ENCODE measurements at regions not wholly inside any gene's neighbourhood (a gene's known extent, or its start where the extent isn't known, plus 50 kb on each side); places are given as distances from the start of the nearest gene placed in this dataset.
"Not testable (repeated sequence)": the region's sequence is repeated elsewhere in the genome, so short reads cannot be mapped to it uniquely, and the experiment has no call there.

GRCh38 chr17:13415871-13416416 is 185.8 kb downstream of the HS3ST3A1 start:
- no peak for TF ChIP-seq CTCF (IDR thresholded peaks at IDR 0.05)
- no peak for TF ChIP-seq ZFX (IDR thresholded peaks at IDR 0.05; ENCODE audit: borderline replicate concordance)
- no peak overlapping the region for H3K27ac ChIP-seq

DNA sequence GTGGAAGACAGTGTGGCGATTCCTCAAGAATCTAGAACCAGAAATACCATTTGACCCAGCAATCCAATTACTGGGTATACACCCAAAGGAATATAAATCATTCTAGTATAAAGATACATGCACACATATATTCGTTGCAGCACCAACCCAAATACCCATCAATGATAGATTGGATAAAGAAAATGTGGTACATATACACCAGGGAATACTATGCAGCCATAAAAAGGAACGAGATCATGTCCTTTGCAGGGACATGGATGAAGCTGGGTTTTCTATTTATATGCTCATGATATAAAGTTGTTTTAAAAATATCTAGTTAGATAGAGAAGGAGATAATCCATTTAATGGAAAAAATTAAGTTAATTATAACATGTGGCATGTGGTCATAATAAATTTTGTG is 186.5 kb downstream of the HS3ST3A1 start:
- not testable (repeated sequence) for H3K27ac ChIP-seq

GRCh38 chr17:13413001-13413400 is 188.7 kb downstream of the HS3ST3A1 start:
- no peak overlapping the region for H3K27ac ChIP-seq
- TF ChIP-seq CTCF (IDR thresholded peaks at IDR 0.05) (no peak), ZFX (IDR thresholded peaks at IDR 0.05; ENCODE audit: borderline replicate concordance) (no peak)

GRCh38 chr17:13410874-13411273 is 190.9 kb downstream of the HS3ST3A1 start:
- no peak for TF ChIP-seq CTCF (IDR thresholded peaks at IDR 0.05)
- no peak for TF ChIP-seq ZFX (IDR thresholded peaks at IDR 0.05; ENCODE audit: borderline replicate concordance)
- no peak overlapping the region for H3K27ac ChIP-seq

DNA sequence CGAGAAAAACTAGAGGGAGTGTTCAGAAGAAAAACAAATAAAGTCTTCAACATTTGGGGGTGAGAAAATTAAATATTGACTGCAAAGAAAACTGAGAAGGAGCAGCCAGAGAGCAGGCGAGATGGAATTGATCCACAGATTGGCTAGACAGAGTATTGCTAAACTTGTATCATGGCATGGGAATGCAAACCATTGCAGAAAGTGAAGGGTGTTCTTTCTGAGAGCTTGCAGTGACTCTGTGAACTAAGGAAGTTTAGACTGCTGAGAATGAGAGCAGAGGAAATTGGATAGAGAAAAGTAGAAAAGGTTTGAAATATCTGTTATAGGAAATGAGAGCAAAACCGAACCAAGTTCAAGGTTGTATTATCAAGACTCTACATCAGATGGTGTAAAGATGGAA is 191.5 kb downstream of the HS3ST3A1 start:
- H3K27ac ChIP-seq, result no peak overlapping the region
- TF ChIP-seq CTCF (IDR thresholded peaks at IDR 0.05) (no peak), ZFX (IDR thresholded peaks at IDR 0.05; ENCODE audit: borderline replicate concordance) (no peak)

DNA sequence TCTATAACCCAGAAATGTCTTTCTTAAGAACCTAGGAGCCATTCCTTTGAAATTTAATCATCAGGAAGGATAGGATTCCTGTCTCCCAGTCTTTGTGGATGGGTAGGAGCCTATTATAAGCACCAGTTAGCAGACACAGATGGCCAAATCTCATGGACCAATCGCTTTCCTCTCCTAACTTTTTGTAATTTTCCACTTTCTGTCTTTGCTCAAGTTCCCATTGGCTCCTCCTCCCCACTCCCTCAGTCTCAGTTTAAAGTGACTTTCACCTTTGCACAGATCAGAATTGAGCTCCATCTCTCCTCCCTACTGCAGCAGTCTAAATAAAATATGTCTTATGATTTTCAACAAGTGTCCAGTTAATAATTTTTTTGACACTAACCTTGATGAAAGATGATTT is 192.3 kb downstream of the HS3ST3A1 start:
- no peak overlapping the region for H3K27ac ChIP-seq
- TF ChIP-seq ZFX (IDR thresholded peaks at IDR 0.05; ENCODE audit: borderline replicate concordance) (no peak), CTCF (IDR thresholded peaks at IDR 0.05) (no peak)

DNA sequence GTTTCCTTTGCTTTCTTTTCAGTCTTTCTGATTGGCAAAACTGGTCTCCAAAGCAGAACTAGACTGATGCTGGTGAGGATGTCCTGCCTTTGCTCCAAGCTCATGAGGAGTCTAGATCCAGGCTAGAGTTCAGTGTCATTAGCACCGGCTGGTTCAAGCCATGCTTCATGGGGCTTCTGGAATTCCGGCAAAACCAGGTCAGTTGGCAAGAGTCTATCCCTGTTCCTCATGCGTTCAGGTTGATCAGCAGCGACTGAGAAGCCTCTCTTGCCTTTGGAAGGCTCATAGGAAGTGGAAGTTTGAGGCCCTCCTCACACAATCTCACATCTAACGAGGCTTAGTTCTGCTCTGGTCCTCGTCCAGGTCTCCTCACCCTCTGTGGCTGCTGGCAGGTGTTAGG is 194.3 kb downstream of the HS3ST3A1 start:
- H3K27ac ChIP-seq, result no peak overlapping the region
- TF ChIP-seq CTCF (IDR thresholded peaks at IDR 0.05) (no peak), ZFX (IDR thresholded peaks at IDR 0.05; ENCODE audit: borderline replicate concordance) (no peak)

DNA sequence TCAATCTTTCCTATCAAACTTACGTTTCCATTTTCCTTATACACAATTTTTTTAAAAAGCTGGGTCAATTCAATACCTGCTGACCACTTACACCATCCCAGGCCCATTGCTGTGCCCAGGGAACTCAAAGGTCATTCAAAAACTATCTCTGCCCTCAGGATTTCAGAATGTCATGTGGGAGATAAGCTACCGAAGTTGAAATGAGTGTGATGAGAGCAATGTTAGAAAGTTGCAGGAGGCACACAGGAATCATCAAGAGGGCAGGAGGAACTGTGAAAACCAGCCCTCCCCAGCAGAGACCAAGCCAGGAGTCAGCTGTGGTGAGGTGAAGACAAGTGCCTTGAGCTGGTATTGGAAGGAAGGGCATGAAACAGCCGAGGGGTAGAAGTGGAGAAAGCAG is 195.9 kb downstream of the HS3ST3A1 start:
- TF ChIP-seq ZFX (IDR thresholded peaks at IDR 0.05; ENCODE audit: borderline replicate concordance) (no peak), CTCF (IDR thresholded peaks at IDR 0.05) (no peak)
- H3K27ac ChIP-seq, result no peak overlapping the region
